Astrocyte (in vitro differentiated cells and primary cell): ENCODE measurements at regions not wholly inside any gene's neighbourhood (a gene's known extent, or its start where the extent isn't known, plus 50 kb on each side); places are given as distances from the start of the nearest gene placed in this dataset.

Source experiments
- CTCF ChIP-seq: IDR thresholded peaks from 2 replicates; pipeline ENCODE4 v1.5.1; 2011; ENCODE audit warnings: low read depth, mild to moderate bottlenecking, inconsistent platforms, low read length, moderate library complexity; ENCODE audit not compliant: insufficient read depth
- EZH2 ChIP-seq: IDR thresholded peaks from 2 replicates; pipeline ENCODE4 v1.6.1; 2012; ENCODE audit warnings: mild to moderate bottlenecking, low read length, inconsistent platforms; ENCODE audit not compliant: insufficient read depth

GRCh38 chr11:22473586-22473985, 135.4 kb downstream of the SLC17A6 start:
- no peak for TF ChIP-seq CTCF
- TF ChIP-seq EZH2: no peak
